HG02870 (cell line): ENCODE measurements at regions not wholly inside any gene's neighbourhood (a gene's known extent, or its start where the extent isn't known, plus 50 kb on each side); places are given as distances from the start of the nearest gene placed in this dataset.
"Not testable (repeated sequence)": the region's sequence is repeated elsewhere in the genome, so short reads cannot be mapped to it uniquely, and the experiment has no call there.

ENCODE experiments used
- ATAC-seq: cut with Tn5 transposase; IDR thresholded peaks from one replicate; pipeline ENCODE4 v1.9.1; 2021; ENCODE audit warnings: mild to moderate bottlenecking, moderate library complexity; ENCODE audit not compliant: unreplicated experiment

- no peak for ATAC-seq
Measured at GRCh38 chr18:40120796-40121391, 1834.1 kb upstream of the PIK3C3 start.

GRCh38 chr18:40120356-40120755 lies 1834.7 kb upstream of the PIK3C3 start:
- no peak for ATAC-seq

DNA sequence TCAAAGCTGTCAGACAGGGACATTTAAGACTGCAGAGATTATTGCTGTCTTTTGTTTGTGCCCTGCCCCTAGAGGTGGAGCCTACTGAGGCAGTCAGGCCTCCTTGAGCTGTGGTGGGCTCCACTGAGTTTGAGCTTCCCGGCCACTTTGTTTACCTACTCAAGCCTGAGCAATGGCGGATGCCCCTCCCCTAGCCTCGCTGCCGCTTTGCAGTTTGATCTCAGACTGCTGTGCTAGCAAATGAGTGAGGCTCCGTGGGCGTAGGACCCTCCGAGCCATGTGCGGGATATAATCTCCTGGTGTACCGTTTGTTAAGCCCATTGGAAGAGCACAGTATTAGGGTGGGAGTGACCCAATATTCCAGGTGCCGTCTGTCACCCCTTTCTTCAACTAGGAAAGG lies 1835.5 kb upstream of the PIK3C3 start:
- ATAC-seq = not testable (repeated sequence)

DNA sequence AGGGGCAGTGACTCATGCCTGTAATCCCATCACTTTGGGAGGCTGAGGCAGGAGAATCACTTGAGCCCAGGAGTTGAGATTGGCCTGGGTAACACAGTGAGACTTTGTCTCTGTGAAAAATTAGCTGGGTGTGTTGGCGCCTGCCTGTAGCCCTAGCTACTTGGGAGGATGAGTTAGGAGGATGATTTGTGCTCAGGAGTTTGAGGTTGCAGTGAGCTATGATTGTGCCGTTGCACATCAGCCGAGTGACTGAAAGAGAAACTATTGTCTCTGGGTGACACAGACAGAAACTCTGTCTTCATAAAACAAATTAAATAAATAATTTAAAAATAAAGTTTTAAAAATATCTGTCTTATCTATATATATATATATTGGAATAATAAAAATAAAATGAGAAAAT lies 1844.6 kb upstream of the PIK3C3 start:
- ATAC-seq = no peak

DNA sequence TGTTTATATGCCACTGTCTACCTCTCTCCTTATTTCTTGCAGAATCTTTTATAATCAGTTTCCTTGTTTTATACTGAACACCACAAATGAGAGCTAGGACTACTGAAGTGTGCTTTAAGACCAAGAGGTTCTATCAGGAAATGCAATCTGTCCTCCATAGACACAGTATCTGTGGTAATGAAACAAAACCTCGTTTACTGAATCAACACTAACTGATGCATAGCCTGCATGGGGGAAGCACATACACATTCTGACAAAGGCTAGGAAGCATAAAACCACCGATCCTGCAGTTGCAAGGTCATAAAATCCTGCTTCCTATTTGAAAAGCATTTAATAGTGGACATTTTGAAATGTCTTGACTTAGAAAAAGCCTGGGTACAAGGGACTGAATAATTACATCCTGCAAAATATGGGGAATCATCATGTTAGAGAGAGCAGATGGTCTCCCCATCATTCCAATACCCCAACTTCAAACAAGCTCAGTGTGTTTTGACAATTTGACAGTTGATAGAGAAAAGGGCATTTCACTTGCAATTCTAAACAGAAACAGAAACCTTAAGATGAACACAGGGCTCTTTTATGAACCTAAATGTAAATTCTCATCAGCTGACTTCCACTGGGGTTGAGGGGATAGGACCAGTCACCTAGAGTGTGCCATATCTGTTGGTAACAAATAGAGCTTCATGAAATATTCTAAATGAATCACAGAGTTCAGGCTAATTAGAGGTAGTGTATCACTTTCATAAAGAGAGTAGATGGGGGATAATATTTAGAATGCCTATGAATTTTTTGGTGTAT lies 1845.6 kb upstream of the PIK3C3 start:
- ATAC-seq = no peak

DNA sequence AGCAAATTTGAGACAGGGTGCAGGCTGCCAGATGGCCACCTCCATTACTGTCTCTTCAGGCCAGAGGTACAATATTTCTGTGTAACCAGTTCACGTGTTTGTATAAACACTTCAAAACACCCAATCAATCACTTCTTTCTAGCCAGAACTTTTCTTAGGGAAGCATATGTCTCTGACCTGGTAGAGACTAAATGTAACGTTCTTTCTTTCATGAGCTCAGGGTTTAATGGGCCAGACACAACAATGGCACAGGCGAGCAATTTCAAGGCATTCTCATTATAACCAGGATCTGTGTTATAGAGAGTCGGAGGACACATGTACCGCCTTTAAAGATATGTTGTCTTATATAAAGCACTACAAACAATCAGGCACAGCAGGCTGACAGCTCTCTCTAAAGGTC lies 1846.4 kb upstream of the PIK3C3 start:
- ATAC-seq = no peak

- ATAC-seq = no peak
Measured at GRCh38 chr18:40102903-40103302, 1852.1 kb upstream of the PIK3C3 start.

DNA sequence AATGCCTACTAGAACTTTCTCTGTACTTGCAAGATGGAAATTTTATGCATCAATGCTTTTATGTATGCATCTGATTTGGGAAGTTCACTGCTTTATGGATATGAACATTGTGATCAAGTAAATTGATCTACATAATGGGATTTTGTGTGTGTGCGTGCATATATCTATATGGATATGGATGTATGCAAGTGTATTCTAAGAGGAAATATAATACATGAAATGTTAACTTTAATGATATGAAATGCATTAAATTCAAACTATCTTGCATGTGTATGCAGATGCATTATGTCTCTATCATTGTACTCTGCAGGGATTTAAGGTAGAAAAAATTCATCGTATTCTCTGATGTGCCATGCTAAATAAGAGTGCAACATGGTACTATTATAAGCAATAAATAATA lies 1855.4 kb upstream of the PIK3C3 start:
- ATAC-seq = no peak

DNA sequence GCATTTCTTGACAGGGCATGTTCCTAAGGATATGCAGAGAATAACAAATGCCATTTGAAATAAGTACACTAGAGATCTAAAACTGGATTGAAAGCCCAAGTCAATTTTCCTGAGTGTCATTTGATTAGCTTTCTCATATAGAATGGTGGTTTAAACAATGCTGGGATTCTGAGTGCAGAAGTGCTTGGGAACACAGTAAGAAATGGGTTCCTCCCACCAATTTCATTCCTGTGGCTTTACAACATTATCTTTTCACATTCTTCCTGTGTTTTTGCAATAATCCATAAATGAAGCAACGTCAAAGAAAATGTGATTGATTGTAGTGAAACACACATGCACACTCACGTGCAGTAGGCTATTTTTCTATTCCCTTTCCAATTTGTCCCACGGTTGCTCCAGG lies 1858.4 kb upstream of the PIK3C3 start:
- no peak for ATAC-seq

DNA sequence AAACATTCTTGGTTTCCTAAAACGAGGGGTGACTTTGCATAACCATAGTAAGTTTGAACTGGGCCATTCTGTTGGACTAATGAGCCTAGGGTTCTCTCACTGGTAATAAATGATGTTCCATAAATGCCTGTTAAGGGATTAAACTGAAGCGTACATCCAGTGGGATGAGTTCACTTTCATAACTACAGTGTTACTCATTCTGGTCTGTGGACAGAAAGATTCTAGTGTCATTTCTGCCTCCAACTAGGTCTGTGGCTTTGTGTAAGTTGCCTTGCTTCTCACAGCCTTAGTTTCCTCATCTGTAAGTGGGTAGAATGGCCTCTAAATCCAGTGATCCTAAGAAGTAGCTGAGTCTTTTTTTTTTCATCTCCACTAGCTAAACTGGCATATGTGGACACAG lies 1860.6 kb upstream of the PIK3C3 start:
- no peak for ATAC-seq

- no peak for ATAC-seq
Measured at GRCh38 chr18:40088130-40088529, 1866.9 kb upstream of the PIK3C3 start.

DNA sequence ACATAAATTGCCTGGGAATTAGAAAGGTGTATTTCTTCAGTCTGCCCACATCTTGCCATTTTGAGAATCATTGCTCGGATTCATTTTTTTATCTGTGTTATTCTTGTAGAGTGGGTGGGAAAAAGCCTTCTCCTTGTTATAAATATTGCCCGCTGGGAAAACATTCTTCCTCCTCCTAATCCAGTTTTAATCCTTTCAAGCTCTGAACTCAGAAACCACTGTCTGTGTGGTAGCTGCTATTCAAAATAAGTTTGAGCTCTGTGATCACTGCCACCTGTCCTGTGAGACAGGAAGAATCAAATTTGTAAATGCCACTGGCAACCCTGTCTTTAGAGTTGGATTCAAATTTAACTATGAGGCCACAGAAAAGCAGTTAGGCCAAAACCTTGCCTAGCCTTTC lies 1875.2 kb upstream of the PIK3C3 start:
- no peak for ATAC-seq

DNA sequence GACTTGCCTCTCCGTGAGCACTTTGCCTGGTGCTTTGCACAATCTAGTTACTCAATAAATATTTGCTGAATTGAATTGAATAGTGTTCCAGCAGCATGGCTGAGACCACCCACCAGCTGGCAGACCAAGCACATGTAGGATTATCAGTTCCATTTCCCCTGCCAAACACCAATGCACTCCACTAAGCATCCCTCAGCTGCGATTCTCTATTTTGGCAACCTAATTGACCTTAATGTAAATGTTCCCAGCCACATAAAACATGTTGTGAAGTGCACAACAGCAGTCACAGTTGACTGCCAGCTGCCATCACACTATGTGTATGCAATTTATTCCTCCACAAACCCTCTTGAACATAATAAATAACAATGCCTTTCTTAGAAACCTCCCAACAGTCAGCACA lies 1879.4 kb upstream of the PIK3C3 start:
- ATAC-seq = no peak

DNA sequence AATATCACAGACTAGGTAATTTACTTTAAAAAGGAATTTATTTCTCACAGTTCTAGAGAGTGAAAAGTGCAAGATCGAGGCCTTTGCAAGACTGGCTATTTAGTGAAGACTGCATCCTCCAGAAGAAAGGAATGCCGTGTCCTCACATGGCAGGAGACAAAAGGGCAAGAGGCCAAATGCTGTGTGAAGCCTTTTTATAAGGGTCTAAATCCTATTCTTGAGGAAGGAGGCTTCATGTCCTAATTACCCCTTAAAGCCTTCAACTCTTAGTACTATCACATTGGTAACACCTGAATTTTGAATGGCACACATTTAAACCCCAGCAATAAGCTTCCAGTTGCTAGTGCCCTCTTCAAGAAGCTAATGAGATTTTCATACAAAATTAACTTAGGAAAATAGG lies 1882.3 kb upstream of the PIK3C3 start:
- ATAC-seq = no peak

DNA sequence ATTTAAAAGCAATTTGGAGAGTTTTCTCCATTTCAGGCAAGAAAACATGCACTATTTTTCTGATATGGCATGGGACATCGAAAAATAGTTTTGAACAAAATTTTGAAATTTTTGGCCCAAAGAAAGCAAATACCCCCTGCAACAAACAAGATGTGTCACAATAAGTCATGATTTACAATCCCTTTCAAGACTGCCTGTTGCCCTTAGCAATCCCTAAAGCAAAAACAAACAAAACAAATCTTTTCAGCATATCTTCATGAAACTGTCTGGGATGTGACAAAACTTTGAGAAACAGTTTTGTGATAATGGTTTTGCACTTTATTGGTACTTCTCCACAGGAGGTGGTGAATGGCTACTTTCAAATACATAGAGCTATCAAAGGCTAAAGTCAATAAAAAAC lies 1888.7 kb upstream of the PIK3C3 start:
- no peak for ATAC-seq

- ATAC-seq = no peak
Measured at GRCh38 chr18:40063488-40063887, 1891.5 kb upstream of the PIK3C3 start.

- no peak for ATAC-seq
Measured at GRCh38 chr18:40061086-40061485, 1893.9 kb upstream of the PIK3C3 start.

DNA sequence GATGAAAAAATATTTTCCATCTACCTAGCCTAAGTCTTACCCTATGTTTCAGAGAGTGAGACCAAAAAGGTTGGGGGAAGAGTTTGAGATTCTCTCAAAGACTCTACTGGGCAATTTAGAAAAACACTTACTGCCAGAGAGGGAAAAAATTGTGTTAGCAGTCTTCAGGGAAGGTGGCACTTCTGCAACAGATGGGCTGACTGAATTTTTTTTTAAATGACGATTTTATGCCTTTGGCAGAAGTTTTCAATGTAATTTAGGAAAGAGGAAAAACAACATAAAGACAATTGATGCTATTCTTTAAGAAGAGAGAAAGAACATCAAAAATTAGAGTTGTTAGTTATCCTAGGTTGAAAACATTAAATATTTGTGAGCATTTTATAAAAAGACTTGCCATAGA lies 1894.5 kb upstream of the PIK3C3 start:
- ATAC-seq = no peak

- ATAC-seq = no peak
Measured at GRCh38 chr18:40058811-40059570, 1896.0 kb upstream of the PIK3C3 start.

GRCh38 chr18:40056079-40056692 lies 1898.8 kb upstream of the PIK3C3 start:
- no peak for ATAC-seq

GRCh38 chr18:40055262-40055661 lies 1899.8 kb upstream of the PIK3C3 start:
- no peak for ATAC-seq

GRCh38 chr18:40049716-40050115 lies 1905.3 kb upstream of the PIK3C3 start:
- no peak for ATAC-seq
